ENCODE measurements at regions not wholly inside any gene's neighbourhood (a gene's known extent, or its start where the extent isn't known, plus 50 kb on each side); places are given as distances from the start of the nearest gene placed in this dataset.
A peak's percentile ranks its signal among the peaks of the same experiment; 100 is the strongest.

DNA sequence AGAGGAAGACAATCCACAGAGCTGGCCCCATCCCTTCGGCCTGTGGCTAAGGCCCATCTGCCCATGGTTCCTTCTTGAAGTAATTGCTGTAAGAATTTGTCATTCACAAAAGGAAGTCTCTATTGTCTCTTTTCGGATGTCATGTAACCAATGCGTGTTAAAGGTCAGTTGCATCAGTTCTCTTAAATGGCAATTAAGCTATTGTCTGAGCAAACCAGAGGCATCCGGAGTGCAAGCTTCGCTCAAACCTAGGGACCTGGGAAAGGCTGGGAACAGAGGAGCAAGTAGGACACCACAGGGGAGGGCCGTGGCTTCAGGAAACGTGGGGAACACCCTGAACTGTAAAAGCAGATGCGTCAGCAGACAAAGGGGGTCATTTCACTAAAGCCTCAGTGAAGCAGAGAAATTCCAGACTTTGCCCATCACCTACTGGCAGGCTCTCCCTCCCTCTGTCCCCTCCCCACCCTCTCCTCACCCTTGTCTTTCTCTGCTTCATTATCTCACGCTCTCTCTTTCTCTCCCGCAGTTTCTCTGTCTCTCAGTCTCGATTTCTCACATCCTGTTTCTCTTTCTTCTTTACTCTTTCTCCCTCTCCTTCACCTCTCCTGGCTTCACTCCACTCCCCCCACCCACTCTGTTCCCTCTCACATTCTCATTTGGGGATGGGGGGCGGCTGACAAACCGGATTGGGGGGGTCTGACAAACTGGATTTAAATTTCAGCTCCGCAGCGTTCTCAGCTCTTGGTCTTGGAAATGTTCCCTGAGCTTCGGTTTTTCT is 204.6 kb upstream of the TNP1 start:
- 48 to 56% methylated on average over 16 of the region's 16 CpGs for WGBS, 2 donors
- Histone ChIP-seq H3K4me1 (no peaks in the 10 kb centered on the region), H3K27ac (no peak overlapping the region), H3K9me3 (no peaks in the 10 kb centered on the region), H3K4me3 (no peak overlapping the region), H3K36me3 (replicated peaks in 1 of 2; ENCODE audit: insufficient read depth in 1 of 2, low read depth in 2 of 2) (no peaks in the 10 kb centered on the region), H3K27me3 (no peaks in the 10 kb centered on the region)
- intact Hi-C loops (cut with DNase I), result no loop called here
- no peak for ATAC-seq
- no peak for TF ChIP-seq POLR2A (IDR thresholded peaks at IDR 0.05)
- TF ChIP-seq, protein P1, sequence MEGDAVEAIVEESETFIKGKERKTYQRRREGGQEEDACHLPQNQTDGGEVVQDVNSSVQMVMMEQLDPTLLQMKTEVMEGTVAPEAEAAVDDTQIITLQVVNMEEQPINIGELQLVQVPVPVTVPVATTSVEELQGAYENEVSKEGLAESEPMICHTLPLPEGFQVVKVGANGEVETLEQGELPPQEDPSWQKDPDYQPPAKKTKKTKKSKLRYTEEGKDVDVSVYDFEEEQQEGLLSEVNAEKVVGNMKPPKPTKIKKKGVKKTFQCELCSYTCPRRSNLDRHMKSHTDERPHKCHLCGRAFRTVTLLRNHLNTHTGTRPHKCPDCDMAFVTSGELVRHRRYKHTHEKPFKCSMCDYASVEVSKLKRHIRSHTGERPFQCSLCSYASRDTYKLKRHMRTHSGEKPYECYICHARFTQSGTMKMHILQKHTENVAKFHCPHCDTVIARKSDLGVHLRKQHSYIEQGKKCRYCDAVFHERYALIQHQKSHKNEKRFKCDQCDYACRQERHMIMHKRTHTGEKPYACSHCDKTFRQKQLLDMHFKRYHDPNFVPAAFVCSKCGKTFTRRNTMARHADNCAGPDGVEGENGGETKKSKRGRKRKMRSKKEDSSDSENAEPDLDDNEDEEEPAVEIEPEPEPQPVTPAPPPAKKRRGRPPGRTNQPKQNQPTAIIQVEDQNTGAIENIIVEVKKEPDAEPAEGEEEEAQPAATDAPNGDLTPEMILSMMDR (IDR thresholded peaks at IDR 0.05), result no peak
- peak in 1 of 4 donors; percentile 14 for DNase-seq

- no peak for DNase-seq
- Histone ChIP-seq H3K27me3 (no peaks in the 10 kb centered on the region), H3K9me3 (no peaks in the 10 kb centered on the region), H3K4me3 (no peak overlapping the region), H3K27ac (no peak overlapping the region), H3K4me1 (no peaks in the 10 kb centered on the region), H3K36me3 (replicated peaks in 1 of 2; ENCODE audit: insufficient read depth in 1 of 2, low read depth in 2 of 2) (no peaks in the 10 kb centered on the region)
- WGBS, 2 donors, result 72 to 76% methylated on average over 5 of the region's 5 CpGs
- ATAC-seq, result no peak
- TF ChIP-seq POLR2A (IDR thresholded peaks at IDR 0.05), result no peak
- TF ChIP-seq, protein P1 (IDR thresholded peaks at IDR 0.05), result no peak
- intact Hi-C loops (cut with DNase I), result no loop called here
Observed at GRCh38 chr2:217063238-217063755, 203.4 kb upstream of the TNP1 start.

GRCh38 chr2:217062768-217063167 is 202.9 kb upstream of the TNP1 start:
- Histone ChIP-seq H3K4me1 (no peaks in the 10 kb centered on the region), H3K36me3 (replicated peaks in 1 of 2; ENCODE audit: insufficient read depth in 1 of 2, low read depth in 2 of 2) (no peaks in the 10 kb centered on the region), H3K27ac (no peak overlapping the region), H3K9me3 (no peaks in the 10 kb centered on the region), H3K27me3 (no peaks in the 10 kb centered on the region), H3K4me3 (no peak overlapping the region)
- DNase-seq (no peak), ATAC-seq (no peak)
- TF ChIP-seq POLR2A (IDR thresholded peaks at IDR 0.05), result no peak
- TF ChIP-seq, protein P1 (IDR thresholded peaks at IDR 0.05), result no peak
- 72 to 81% methylated on average over 6 of the region's 6 CpGs for WGBS, 2 donors
- intact Hi-C loops (cut with DNase I), result no loop called here

GRCh38 chr2:217061916-217062505 is 202.1 kb upstream of the TNP1 start:
- DNase-seq (no peak), ATAC-seq (no peak)
- H3K4me1 ChIP-seq, result no peaks in the 10 kb centered on the region
- no peaks in the 10 kb centered on the region for H3K27me3 ChIP-seq
- no peak overlapping the region for H3K27ac ChIP-seq
- TF ChIP-seq, protein P1 (IDR thresholded peaks at IDR 0.05), result no peak
- TF ChIP-seq POLR2A (IDR thresholded peaks at IDR 0.05), result no peak
- H3K9me3 ChIP-seq, result no peaks in the 10 kb centered on the region
- WGBS, 2 donors, result 81 to 85% methylated on average over 7 of the region's 7 CpGs
- no peak overlapping the region for H3K4me3 ChIP-seq
- H3K36me3 ChIP-seq (replicated peaks in 1 of 2; ENCODE audit: insufficient read depth in 1 of 2, low read depth in 2 of 2), result no peaks in the 10 kb centered on the region
- intact Hi-C loops (cut with DNase I), result no loop called here

Measured in body of pancreas (tissue), 4 donors.